Activated CD4-positive, alpha-beta T cell treated with anti-CD3 and anti-CD28 coated beads for 36 hours (primary cell): ENCODE measurements at regions not wholly inside any gene's neighbourhood (a gene's known extent, or its start where the extent isn't known, plus 50 kb on each side); places are given as distances from the start of the nearest gene placed in this dataset.

Experiments used
- ATAC-seq: fragments of 200-7000 bp; cut with Tn5 transposase; one replicate; pipeline ENCODE4 v1.10.0; 2021; ENCODE audit warnings: mild to moderate bottlenecking, moderate library complexity
- CTCF ChIA-PET: fragments of 350-600 bp; sonication (Branson Sonifier 250); formaldehyde crosslinking; loops from one replicate; lab custom pipeline; 2021; ENCODE audit warnings: antibody characterized with exemption; lab: Charles Lee
- POLR2A ChIA-PET: fragments of 350-600 bp; sonication (Branson Sonifier 250); formaldehyde crosslinking; loops from one replicate; lab custom pipeline; 2021; ENCODE audit warnings: antibody characterized with exemption, inconsistent platforms; lab: Charles Lee
- DNase-seq: peaks from one replicate; pipeline ENCODE4 v3.0.0-alpha.2; 2020
- H3K27ac Mint-ChIP-seq: one replicate; pipeline ENCODE4 v1.8.0; 2021; ENCODE audit warnings: mixed read lengths
- H3K27me3 Mint-ChIP-seq: one replicate; pipeline ENCODE4 v1.8.0; 2021; ENCODE audit warnings: mixed read lengths
- H3K36me3 Mint-ChIP-seq: one replicate; pipeline ENCODE4 v1.8.0; 2021; ENCODE audit warnings: low read depth, mixed read lengths
- H3K4me1 Mint-ChIP-seq: one replicate; pipeline ENCODE4 v1.8.0; 2021; ENCODE audit warnings: mixed read lengths
- H3K4me3 Mint-ChIP-seq: one replicate; pipeline ENCODE4 v1.8.0; 2021; ENCODE audit warnings: mild to moderate bottlenecking, moderate library complexity, mixed read lengths
- H3K9me3 Mint-ChIP-seq: one replicate; pipeline ENCODE4 v1.8.0; 2021; ENCODE audit warnings: low read depth, mixed read lengths
- intact Hi-C, 2 experiments: fragments of 100-400 bp; cut with DNase I in 1 of 2; cut with micrococcal nuclease in 1 of 2; formaldehyde crosslinking; loops; one replicate each; pipeline versions ENCODE4 v1.14.2 to v1.15.1; 2022 to 2024; cut with DNase I, micrococcal nuclease

DNA sequence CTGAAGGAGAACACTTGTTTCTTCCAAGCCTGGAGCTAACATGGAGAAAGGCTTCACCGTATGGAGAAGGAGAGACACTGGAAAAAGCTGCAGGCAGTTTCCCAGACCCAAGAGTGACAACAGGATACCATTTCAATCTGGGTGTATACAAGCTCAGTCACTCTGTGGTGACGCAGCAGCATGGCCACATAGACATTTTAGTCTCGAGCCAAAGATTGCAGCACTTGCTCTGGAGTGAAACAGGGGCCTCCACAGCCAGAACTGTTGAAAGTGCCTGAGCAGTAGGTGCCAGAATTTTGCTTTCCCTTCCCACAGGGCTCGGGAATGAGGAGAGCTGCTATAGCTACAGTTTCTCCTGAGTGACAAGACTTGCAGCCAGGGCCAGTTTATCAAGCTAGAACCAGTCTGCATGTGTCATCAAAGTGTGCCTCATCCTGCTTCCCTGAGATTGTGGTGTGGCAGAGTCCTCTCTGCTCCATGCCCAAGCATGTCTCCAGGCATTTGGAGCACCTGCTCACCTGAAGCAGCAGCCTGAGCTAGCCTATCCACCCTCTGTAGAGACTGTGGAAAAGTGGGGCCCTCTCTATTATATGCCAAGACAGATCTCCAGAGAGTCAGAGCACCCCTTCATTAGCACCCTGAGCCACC, 234.6 kb upstream of the CDH19 start:
- H3K27ac Mint-ChIP-seq = no peak overlapping the region
- H3K4me3 Mint-ChIP-seq = no peak overlapping the region
- peaks cover 10% of the 10 kb centered on the region for H3K9me3 Mint-ChIP-seq
- no peaks in the 10 kb centered on the region for H3K36me3 Mint-ChIP-seq
- ChIA-PET CTCF (no interaction called here), POLR2A (no interaction called here)
- DNase-seq = no peak
- ATAC-seq = no peak
- intact Hi-C loops = no loop called here
- no peaks in the 10 kb centered on the region for H3K4me1 Mint-ChIP-seq
- no peaks in the 10 kb centered on the region for H3K27me3 Mint-ChIP-seq

DNA sequence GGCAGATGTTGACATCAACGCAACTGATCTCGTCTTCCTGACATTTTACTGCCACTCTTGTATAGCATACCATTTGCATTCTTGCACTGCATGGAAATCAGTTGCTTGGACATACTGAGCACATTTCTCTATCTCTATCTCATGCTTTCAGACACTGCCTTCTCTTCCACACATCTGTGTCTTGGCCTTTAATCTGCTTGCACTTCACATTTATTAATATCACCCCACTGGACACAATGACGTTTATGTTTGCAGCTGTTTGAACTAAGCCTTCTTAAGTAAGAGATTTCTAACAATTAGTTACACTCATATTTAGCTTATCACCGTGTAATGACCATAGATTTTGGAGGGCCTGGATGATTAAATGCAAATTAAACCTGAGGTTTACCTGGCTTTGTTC, 229.8 kb upstream of the CDH19 start:
- peaks cover 2% of the 10 kb centered on the region for H3K9me3 Mint-ChIP-seq
- H3K4me1 Mint-ChIP-seq = no peaks in the 10 kb centered on the region
- H3K27me3 Mint-ChIP-seq = no peaks in the 10 kb centered on the region
- DNase-seq = no peak
- intact Hi-C loops = no loop called here
- H3K36me3 Mint-ChIP-seq = no peaks in the 10 kb centered on the region
- no peak for ATAC-seq
- CTCF ChIA-PET = no interaction called here
- no peak overlapping the region for H3K4me3 Mint-ChIP-seq
- POLR2A ChIA-PET = no interaction called here
- no peak overlapping the region for H3K27ac Mint-ChIP-seq

DNA sequence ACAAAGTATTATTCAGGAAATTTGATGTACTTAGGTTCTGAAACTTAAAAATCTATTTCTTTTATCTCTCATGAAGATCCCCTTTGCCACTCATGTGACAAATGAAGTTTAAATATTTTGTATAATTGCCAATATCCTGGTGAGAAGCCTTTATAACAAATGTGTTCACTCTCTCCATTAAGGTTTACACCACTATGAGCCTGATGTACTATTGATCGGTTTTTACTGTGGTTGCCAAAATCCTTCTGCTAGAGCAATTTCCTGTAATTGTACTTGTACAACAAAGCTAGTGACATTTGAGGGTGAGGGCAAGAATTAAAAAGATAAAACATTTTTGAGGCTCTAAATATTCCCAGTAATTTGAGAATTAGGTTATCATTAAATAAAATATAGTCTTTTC, 222.3 kb upstream of the CDH19 start:
- ChIA-PET CTCF (no interaction called here), POLR2A (no interaction called here)
- Mint-ChIP-seq H3K9me3 (peaks cover 4% of the 10 kb centered on the region), H3K4me1 (no peaks in the 10 kb centered on the region), H3K27ac (no peak overlapping the region), H3K27me3 (no peaks in the 10 kb centered on the region), H3K4me3 (no peak overlapping the region), H3K36me3 (no peaks in the 10 kb centered on the region)
- intact Hi-C loops = no loop called here
- ATAC-seq = no peak
- DNase-seq = no peak

DNA sequence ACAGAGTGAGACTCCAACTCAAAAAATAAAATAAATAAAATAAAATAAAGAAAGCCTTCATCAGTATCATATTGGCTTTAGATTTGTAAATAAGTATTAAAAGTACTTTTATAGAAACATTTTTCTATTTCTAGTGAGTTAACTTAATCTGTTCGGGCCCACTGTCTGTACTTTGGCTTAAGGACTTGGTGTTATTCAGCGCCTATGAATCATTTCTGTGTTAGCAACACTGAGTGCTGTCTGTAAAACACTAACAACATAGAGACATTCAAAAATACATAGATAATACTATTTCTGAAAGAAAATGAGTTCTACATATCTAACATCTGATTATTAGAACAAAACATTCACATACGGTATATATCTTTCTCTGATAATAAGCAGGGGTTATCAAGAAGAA, 221.5 kb upstream of the CDH19 start:
- Mint-ChIP-seq H3K4me1 (no peaks in the 10 kb centered on the region), H3K36me3 (no peaks in the 10 kb centered on the region), H3K9me3 (peaks cover 4% of the 10 kb centered on the region), H3K4me3 (no peak overlapping the region), H3K27me3 (no peaks in the 10 kb centered on the region), H3K27ac (no peak overlapping the region)
- ATAC-seq (no peak), DNase-seq (no peak)
- POLR2A ChIA-PET = no interaction called here
- intact Hi-C loops = no loop called here
- CTCF ChIA-PET = no interaction called here

DNA sequence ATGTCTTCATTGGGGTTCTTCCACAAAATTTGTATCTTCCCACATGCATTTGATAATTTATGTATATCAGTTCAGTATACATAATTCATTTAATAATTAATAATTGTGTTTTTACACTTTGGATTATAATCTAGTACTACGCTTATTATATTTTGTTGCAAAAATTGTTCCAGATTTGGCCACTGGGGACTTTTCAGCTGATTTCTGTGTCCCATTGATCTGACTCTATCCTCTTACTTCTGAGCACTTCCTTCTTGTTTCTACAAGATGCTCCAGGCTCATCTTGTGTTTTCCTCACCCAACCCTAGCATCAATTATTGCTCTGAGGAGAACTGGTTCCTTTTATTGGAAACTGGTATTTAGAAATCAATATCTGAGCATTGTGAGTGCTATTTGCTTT, 215.3 kb upstream of the CDH19 start:
- no peaks in the 10 kb centered on the region for H3K9me3 Mint-ChIP-seq
- DNase-seq = no peak
- H3K4me3 Mint-ChIP-seq = no peak overlapping the region
- intact Hi-C loops = no loop called here
- ChIA-PET POLR2A (no interaction called here), CTCF (interaction anchor here (0.6 kb wide), 1 partner anchor 1380 kb away, joined by 4 read pairs; no protein-coding TSS in a partner anchor)
- no peaks in the 10 kb centered on the region for H3K36me3 Mint-ChIP-seq
- no peak for ATAC-seq
- H3K27me3 Mint-ChIP-seq = no peaks in the 10 kb centered on the region
- no peaks in the 10 kb centered on the region for H3K4me1 Mint-ChIP-seq
- no peak overlapping the region for H3K27ac Mint-ChIP-seq

DNA sequence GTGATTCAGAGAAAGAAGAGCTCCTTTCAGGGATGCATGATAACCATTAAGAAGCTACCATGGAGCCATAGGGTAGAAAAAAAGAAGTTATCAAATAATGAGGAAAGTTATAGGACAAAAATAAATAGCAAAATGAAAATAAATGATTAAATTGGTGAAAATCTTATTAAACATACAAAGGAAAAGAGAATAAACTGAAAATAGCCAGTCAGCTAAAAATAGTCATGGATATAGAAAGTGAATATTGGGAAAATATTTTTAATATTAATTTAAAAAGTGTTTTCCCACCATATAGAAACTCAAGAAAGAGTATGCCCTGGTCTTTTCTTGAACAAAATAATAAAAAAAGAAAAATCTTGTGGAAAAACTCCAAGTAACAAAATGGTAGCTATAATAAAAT, 209.2 kb upstream of the CDH19 start:
- no peaks in the 10 kb centered on the region for H3K36me3 Mint-ChIP-seq
- no peaks in the 10 kb centered on the region for H3K4me1 Mint-ChIP-seq
- no peaks in the 10 kb centered on the region for H3K27me3 Mint-ChIP-seq
- DNase-seq (no peak), ATAC-seq (no peak)
- CTCF ChIA-PET = no interaction called here
- H3K27ac Mint-ChIP-seq = no peak overlapping the region
- intact Hi-C loops = no loop called here
- POLR2A ChIA-PET = no interaction called here
- H3K9me3 Mint-ChIP-seq = no peaks in the 10 kb centered on the region
- no peak overlapping the region for H3K4me3 Mint-ChIP-seq

DNA sequence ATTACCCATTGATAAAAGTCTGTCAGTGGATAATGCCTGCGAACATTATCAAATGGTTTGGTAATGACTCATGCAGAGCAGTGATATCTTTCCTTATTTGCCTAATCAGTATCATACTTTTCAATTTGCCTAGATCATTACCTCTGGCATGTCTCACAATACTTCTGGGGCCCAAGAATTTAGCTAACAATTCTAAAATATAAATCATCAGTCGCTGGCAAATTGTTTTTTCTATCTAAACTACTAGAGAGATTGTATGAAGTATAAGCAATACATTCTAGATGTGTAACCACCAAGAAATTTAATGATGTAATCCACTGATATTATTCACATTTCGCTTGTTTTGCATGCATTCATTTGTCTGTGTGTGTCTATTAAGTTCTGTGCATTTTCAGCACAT, 191.2 kb upstream of the CDH19 start:
- Mint-ChIP-seq H3K9me3 (no peaks in the 10 kb centered on the region), H3K36me3 (no peaks in the 10 kb centered on the region), H3K4me1 (no peaks in the 10 kb centered on the region), H3K27me3 (no peaks in the 10 kb centered on the region), H3K27ac (no peak overlapping the region), H3K4me3 (no peak overlapping the region)
- POLR2A ChIA-PET = interaction anchor here (0.6 kb wide), 1 partner anchor 13 kb away, joined by 7 read pairs; no protein-coding TSS in a partner anchor
- ATAC-seq = no peak
- CTCF ChIA-PET = interaction anchor here (1.1 kb wide), 1 partner anchor 8 kb away, joined by 3 read pairs; no protein-coding TSS in a partner anchor
- intact Hi-C loops = no loop called here
- no peak for DNase-seq

DNA sequence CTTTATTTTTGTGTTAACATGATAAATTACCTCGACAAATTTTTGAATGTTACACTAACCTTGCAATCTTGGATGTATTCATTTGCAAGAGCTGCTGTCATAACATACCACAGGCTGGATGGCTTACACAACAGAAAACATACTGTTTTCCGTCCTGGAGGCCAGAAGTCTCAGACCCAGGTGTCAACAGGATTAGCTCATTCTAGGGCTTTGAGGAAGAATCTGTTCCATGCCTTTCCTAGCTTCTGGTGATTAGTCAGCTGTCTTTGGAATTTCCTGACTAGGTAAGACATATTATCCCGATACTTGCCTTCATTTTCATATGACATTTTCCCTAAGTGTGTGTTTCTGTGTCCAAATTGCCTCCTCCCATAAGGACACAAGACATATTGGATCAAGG, 188.6 kb upstream of the CDH19 start:
- DNase-seq (no peak), ATAC-seq (no peak)
- Mint-ChIP-seq H3K27me3 (no peaks in the 10 kb centered on the region), H3K27ac (no peak overlapping the region), H3K4me1 (no peaks in the 10 kb centered on the region), H3K4me3 (no peak overlapping the region), H3K9me3 (no peaks in the 10 kb centered on the region), H3K36me3 (no peaks in the 10 kb centered on the region)
- CTCF ChIA-PET = no interaction called here
- intact Hi-C loops = no loop called here
- POLR2A ChIA-PET = no interaction called here

DNA sequence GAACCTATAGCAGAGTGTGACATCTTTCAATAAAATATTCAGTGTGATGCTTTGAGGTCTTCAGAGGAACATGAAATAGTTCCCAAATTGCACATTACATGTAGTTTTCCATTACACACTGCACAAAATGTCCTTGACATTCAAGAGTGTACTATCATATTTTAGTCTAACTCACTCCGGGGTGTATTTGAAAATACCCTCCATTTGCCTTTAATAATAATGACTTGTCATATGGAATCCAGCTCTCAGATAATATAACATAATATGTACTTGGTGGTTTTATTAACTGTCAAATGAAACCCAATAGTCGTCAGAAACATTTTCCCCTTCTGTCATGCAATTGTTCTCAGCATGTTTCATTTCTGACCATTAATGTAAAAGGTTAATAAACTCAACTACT, 176.7 kb upstream of the CDH19 start:
- CTCF ChIA-PET = no interaction called here
- POLR2A ChIA-PET = no interaction called here
- ATAC-seq = no peak
- no peak for DNase-seq
- intact Hi-C loops = no loop called here
- Mint-ChIP-seq H3K9me3 (no peaks in the 10 kb centered on the region), H3K36me3 (no peaks in the 10 kb centered on the region), H3K4me3 (no peak overlapping the region), H3K27me3 (no peaks in the 10 kb centered on the region), H3K27ac (no peak overlapping the region), H3K4me1 (no peaks in the 10 kb centered on the region)

DNA sequence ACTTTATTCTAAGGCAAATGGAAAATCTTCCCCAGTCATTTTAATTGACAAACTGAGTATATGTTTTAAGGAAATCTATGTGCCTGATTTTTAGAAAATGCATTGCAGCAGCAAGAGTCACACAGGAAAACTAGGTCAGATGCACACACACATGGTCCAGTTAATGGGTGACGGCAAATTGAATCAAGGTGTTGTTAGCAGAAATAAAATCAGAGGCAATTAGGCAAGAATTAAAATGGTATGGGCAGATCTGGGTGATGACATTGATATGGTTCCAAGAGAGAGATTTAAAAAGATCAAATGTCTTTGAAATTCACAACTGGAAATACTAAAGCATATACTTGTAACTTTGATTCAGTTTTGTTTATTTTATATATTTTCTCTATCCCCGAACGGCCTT, 174.2 kb upstream of the CDH19 start:
- Mint-ChIP-seq H3K9me3 (no peaks in the 10 kb centered on the region), H3K4me1 (no peaks in the 10 kb centered on the region), H3K27me3 (no peaks in the 10 kb centered on the region), H3K27ac (no peak overlapping the region), H3K4me3 (no peak overlapping the region), H3K36me3 (no peaks in the 10 kb centered on the region)
- ChIA-PET CTCF (no interaction called here), POLR2A (no interaction called here)
- intact Hi-C loops = no loop called here
- DNase-seq (no peak), ATAC-seq (no peak)

DNA sequence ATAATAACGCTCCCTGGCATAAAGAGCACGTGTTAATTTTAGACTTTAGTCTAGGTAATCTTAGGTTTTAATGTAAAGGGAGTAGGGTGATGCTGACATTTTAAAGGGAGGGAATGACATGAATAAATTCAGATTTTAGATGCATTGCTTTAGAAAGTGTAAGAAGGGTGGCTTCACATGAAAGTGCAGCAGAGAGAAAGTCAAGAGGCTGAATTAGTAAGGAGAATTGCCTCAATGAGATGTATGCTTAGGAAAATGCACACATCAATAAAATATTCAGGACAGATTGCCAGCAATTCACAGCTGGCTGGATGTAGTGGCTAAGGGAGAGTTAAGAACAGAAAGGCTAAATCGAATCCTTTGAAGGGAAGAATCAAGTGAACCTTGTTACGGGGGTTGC, 165.5 kb upstream of the CDH19 start:
- H3K4me3 Mint-ChIP-seq = no peak overlapping the region
- no peak for ATAC-seq
- H3K27ac Mint-ChIP-seq = no peak overlapping the region
- H3K27me3 Mint-ChIP-seq = no peaks in the 10 kb centered on the region
- no peak for DNase-seq
- ChIA-PET CTCF (no interaction called here), POLR2A (no interaction called here)
- peaks cover 4% of the 10 kb centered on the region for H3K9me3 Mint-ChIP-seq
- intact Hi-C loops = no loop called here
- H3K36me3 Mint-ChIP-seq = no peaks in the 10 kb centered on the region
- no peaks in the 10 kb centered on the region for H3K4me1 Mint-ChIP-seq

DNA sequence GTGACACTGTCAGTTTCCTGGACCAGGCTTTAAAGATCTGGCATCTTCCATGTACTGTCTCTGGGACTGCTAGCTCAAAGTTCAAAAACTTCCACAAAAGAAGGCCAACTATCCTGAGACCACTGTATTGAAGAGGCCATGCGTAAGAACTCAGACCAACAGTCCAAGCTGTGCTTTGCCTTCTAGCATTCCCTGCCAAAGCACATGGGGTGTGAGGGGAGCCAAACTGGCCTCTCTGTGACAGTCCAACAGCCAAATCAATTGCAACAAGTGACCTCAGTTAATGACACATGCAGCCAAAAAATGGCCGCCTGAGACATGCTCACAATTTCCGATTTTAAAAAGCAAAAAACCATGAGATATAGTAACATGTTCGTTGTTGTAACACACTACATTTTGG, 160.3 kb upstream of the CDH19 start:
- H3K4me3 Mint-ChIP-seq = no peak overlapping the region
- no peaks in the 10 kb centered on the region for H3K4me1 Mint-ChIP-seq
- H3K9me3 Mint-ChIP-seq = peaks cover 1% of the 10 kb centered on the region
- H3K36me3 Mint-ChIP-seq = no peaks in the 10 kb centered on the region
- ATAC-seq (no peak), DNase-seq (no peak)
- intact Hi-C loops = no loop called here
- POLR2A ChIA-PET = no interaction called here
- no peak overlapping the region for H3K27ac Mint-ChIP-seq
- CTCF ChIA-PET = no interaction called here
- H3K27me3 Mint-ChIP-seq = no peaks in the 10 kb centered on the region

DNA sequence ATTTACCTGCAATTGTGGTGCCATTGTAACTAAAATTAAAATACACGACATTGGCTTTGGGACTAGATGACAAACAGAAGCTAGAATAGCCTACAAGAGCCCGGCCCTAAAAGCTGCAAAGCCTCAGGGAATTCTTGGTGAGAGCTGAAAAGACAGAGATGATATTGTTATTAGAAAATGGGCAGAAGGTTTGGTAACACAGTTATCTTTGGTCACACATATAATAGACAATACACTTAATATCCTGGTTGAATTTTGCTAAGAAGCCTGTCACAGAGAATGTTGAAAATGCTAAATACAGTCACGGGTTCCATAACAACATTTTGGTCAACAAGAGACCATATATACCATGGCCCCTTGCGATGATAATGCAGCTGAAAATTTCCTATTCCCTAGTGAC, 157.3 kb upstream of the CDH19 start:
- no peak for DNase-seq
- intact Hi-C loops = no loop called here
- H3K36me3 Mint-ChIP-seq = no peaks in the 10 kb centered on the region

More for the DNA sequence above, 157.3 kb upstream of the CDH19 start:
- Mint-ChIP-seq H3K4me1 (no peaks in the 10 kb centered on the region), H3K4me3 (no peak overlapping the region), H3K9me3 (no peaks in the 10 kb centered on the region), H3K27ac (no peak overlapping the region), H3K27me3 (no peaks in the 10 kb centered on the region)
- POLR2A ChIA-PET = no interaction called here
- ATAC-seq = no peak
- CTCF ChIA-PET = no interaction called here
